Activated T-cell treated with anti-CD3 and anti-CD28 coated beads, Interleukin-2, amount 50 U/mL, for 72 hours (primary cell): ENCODE measurements at regions not wholly inside any gene's neighbourhood (a gene's known extent, or its start where the extent isn't known, plus 50 kb on each side); places are given as distances from the start of the nearest gene placed in this dataset.

Experiments
- ATAC-seq, 2 donors: fragments of 150-1000 bp; cut with Tn5 transposase; replicated peaks in 1 of 2; 2 replicates each; pipeline ENCODE4 v1.10.0; 2021; ENCODE audit warnings: moderate library complexity in 2 of 2, mild to moderate bottlenecking in 1 of 2
- DNase-seq, 2 donors: peaks; one replicate each; pipeline ENCODE4 v3.0.0; 2021 to 2022; ENCODE audit warnings: mixed read lengths in 1 of 2
- H3K27ac Mint-ChIP-seq: one replicate; pipeline ENCODE4 v1.8.0; 2022; ENCODE audit warnings: mild to moderate bottlenecking, moderate library complexity, mixed read lengths
- H3K27me3 Mint-ChIP-seq: one replicate; pipeline ENCODE4 v1.8.0; 2022; ENCODE audit warnings: low read depth, mixed read lengths
- H3K36me3 Mint-ChIP-seq, 2 donors: one replicate each; pipeline ENCODE4 v1.8.0; 2022; ENCODE audit warnings: mixed read lengths in 2 of 2, mild to moderate bottlenecking in 1 of 2; ENCODE audit not compliant: insufficient read depth in 2 of 2
- H3K4me1 Mint-ChIP-seq: one replicate; pipeline ENCODE4 v1.8.0; 2022; ENCODE audit warnings: low read depth, mixed read lengths
- H3K4me3 Mint-ChIP-seq, 2 donors: one replicate each; pipeline ENCODE4 v1.8.0; 2022; ENCODE audit warnings: mild to moderate bottlenecking in 2 of 2, mixed read lengths in 2 of 2, moderate library complexity in 2 of 2
- H3K9me3 Mint-ChIP-seq, 2 donors: one replicate each; pipeline ENCODE4 v1.8.0; 2022; ENCODE audit warnings: mixed read lengths in 2 of 2

DNA sequence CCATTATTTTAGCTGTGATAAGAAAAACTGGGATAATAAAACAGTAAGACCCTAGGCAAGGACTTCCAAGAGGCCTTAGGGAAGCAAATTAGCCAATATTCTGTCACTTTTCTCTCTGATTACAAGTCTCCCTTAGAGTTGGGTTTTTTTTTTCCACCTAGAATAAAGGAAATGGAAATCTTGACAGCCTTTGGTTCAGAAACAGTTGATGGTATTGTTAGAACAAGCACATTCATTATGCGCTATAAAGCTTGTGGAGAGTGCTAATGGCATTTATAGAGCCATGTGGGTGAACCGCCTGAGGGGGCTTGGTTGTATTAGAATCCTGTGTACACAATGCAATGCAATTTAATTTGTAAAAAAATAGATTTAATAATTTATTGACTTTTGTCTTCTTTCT lies 88.9 kb upstream of the OGFRL1 start:
- Mint-ChIP-seq H3K27me3 (no peaks in the 10 kb centered on the region), H3K36me3 (no peaks in the 10 kb centered on the region), H3K27ac (no peak overlapping the region), H3K4me3 (no peak overlapping the region), H3K4me1 (no peaks in the 10 kb centered on the region), H3K9me3 (peaks cover 0 to 1% of the 10 kb centered on the region in 2 donors)
- DNase-seq (no peak), ATAC-seq (no peak)

DNA sequence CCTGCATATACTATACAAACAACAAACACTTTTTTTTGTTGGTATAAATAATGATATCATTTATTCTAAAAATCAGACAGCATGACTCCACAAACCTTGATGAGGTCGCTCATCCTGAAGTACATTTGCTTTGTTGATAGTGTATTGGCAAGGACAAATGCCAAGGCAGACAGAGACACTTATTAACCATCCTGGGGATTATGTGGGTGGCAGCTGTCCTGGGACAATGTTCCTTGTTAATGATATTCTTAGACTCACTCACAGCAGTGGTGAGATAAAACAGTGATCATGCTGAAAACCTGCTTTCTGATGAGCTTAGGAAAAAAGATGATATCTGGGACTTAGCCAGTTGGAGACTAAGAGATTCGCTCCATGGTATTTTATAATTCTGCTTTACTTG lies 85.4 kb upstream of the OGFRL1 start:
- H3K4me3 Mint-ChIP-seq: no peak overlapping the region
- no peaks in the 10 kb centered on the region for H3K36me3 Mint-ChIP-seq
- DNase-seq (no peak), ATAC-seq (no peak)
- H3K27ac Mint-ChIP-seq: no peak overlapping the region
- H3K4me1 Mint-ChIP-seq: no peaks in the 10 kb centered on the region
- H3K27me3 Mint-ChIP-seq: no peaks in the 10 kb centered on the region
- peaks cover 0 to 1% of the 10 kb centered on the region in 2 donors for H3K9me3 Mint-ChIP-seq

DNA sequence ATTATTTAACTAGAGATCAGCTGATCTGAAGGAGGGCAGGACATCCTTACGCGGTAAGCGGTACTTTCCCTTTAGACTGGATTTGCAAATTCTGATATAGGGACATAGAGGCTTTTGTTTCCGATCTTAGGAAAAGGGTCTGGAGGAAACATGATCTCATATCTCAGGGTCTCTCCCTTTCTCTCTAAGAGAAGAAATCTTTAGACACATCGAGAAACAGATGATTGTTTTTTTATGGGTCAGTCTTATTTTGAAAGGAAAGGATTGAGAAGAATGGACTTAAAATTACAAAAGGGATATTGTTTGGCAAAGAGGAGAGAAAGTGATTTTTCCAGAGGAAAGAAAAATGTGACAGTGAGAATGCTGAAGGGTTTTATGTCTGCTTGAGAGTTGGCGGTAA lies 83.9 kb upstream of the OGFRL1 start:
- peaks cover 0 to 1% of the 10 kb centered on the region in 2 donors for H3K9me3 Mint-ChIP-seq
- ATAC-seq (no peak), DNase-seq (no peak)
- no peak overlapping the region for H3K4me3 Mint-ChIP-seq
- no peak overlapping the region for H3K27ac Mint-ChIP-seq
- no peaks in the 10 kb centered on the region for H3K27me3 Mint-ChIP-seq
- no peaks in the 10 kb centered on the region for H3K4me1 Mint-ChIP-seq
- H3K36me3 Mint-ChIP-seq: no peaks in the 10 kb centered on the region

DNA sequence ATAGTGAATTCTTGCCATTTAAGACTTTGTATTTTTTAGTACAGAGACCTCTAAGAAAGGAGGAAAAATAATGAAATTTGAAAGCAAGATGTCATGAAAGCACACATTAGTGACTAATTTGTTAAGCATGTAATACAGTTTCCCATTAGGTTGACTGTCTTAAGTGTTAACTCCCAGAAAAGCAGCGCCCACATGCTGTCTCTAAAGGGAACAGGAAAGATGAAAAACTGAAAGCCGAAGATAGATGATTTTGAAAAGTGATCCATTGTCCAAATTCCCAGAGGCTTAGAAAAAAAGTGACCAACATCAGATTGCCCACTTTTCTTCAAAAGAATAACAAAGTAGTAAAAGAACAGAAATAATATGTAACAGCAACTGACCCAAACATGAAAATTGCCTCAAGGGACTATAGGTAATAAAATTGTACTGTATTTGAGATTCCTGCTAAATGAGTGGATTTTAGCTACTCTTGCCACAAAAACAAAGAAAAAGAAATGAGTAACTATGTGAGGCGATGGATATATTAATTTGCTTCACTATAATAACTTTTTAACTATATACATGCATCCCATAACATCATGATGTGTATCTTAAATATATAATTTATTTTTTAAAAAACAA lies 83.2 kb upstream of the OGFRL1 start:
- H3K27ac Mint-ChIP-seq: no peak overlapping the region
- H3K36me3 Mint-ChIP-seq: no peaks in the 10 kb centered on the region
- no peaks in the 10 kb centered on the region for H3K4me1 Mint-ChIP-seq
- ATAC-seq: no peak
- H3K9me3 Mint-ChIP-seq: peaks cover 0 to 1% of the 10 kb centered on the region in 2 donors
- H3K4me3 Mint-ChIP-seq: no peak overlapping the region
- DNase-seq: no peak
- H3K27me3 Mint-ChIP-seq: no peaks in the 10 kb centered on the region

DNA sequence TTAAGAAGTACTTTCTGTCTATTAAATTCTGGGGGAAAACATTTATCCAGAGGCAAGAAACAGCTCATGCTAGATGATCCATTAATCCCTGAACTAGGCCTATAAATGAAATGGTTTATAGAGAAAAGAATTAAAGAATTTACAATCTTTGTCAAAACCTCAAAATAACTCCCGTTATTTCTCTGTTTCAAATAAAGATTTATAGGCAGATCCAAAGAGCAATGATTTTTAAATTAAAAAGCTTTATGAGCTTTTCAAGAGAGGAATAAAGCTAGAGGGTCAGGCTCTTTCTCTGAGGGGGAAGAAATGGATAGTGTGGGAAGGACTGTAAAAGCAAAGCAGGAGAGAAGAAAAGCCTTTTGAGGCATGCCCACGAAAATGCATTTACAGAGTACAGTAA lies 82.5 kb upstream of the OGFRL1 start:
- no peaks in the 10 kb centered on the region for H3K27me3 Mint-ChIP-seq

DNA sequence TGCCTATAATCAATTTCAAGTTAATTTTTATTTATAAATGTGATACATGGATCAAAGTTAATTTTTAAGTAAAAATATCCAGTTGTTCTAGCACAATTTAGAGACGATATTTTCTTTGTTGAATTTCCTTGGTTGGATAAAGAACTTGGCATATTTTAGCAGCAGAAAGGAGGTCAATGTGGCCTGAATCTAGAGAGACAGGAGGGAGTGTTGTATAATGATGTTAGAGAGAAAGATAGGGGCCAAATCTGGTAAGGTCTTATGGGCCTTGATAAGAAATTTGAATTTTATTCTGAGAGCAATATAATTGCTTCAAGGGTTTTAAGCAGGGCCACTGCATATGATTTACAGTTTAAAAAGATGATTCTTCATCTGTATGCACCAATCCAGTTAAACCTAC lies 79.4 kb upstream of the OGFRL1 start:
- H3K36me3 Mint-ChIP-seq: no peaks in the 10 kb centered on the region
- no peaks in the 10 kb centered on the region for H3K27me3 Mint-ChIP-seq
- DNase-seq: no peak
- H3K4me3 Mint-ChIP-seq: no peak overlapping the region
- no peak overlapping the region for H3K27ac Mint-ChIP-seq
- H3K9me3 Mint-ChIP-seq: no peaks in the 10 kb centered on the region
- no peaks in the 10 kb centered on the region for H3K4me1 Mint-ChIP-seq
- no peak for ATAC-seq

More for the DNA sequence above, 82.5 kb upstream of the OGFRL1 start:
- Mint-ChIP-seq H3K9me3 (no peaks in the 10 kb centered on the region), H3K4me1 (no peaks in the 10 kb centered on the region), H3K4me3 (no peak overlapping the region), H3K36me3 (no peaks in the 10 kb centered on the region), H3K27ac (no peak overlapping the region)
- no peak for ATAC-seq
- no peak for DNase-seq

DNA sequence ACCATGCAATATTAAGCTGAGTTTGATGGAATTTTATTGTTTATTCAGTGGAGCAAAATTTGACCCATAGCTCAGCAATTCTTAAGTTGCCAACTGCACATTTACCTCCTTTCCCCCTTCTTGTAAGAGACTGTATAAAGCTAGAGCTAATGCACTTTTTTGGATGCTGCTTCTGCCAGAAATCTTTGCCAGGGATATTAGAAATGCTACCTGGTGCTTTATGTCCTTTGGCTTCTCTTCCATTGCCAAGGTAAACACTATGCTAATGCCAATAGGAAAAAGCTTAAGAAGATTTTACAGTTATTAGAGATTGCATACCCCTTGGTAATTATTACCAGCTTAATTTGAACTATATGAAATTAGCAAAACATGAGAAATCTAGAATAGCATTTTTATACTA lies 79.0 kb upstream of the OGFRL1 start:
- no peaks in the 10 kb centered on the region for H3K4me1 Mint-ChIP-seq
- H3K9me3 Mint-ChIP-seq: no peaks in the 10 kb centered on the region
- DNase-seq: no peak
- ATAC-seq: no peak
- no peaks in the 10 kb centered on the region for H3K36me3 Mint-ChIP-seq
- no peak overlapping the region for H3K4me3 Mint-ChIP-seq
- H3K27ac Mint-ChIP-seq: no peak overlapping the region
- H3K27me3 Mint-ChIP-seq: no peaks in the 10 kb centered on the region

DNA sequence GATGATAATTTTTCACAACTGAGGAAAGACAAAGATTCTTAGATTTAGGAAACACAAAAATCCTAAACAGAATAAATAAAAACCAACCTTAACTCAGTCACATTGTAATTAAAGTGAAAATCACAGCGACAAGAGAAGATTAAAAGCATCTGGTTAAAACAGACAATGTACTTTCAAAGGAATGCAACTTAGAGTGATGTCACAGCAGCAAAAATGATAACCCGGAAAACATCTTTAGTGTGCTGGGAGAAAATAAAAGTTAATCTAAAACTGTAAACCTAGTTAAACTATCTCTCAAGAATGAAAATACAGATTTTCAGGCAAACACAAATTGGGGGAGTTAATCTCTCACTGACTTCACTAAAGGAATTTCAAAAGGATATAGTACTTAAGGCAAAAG lies 76.8 kb upstream of the OGFRL1 start:
- DNase-seq (no peak), ATAC-seq (no peak)
- no peaks in the 10 kb centered on the region for H3K36me3 Mint-ChIP-seq
- H3K27ac Mint-ChIP-seq: no peak overlapping the region
- no peaks in the 10 kb centered on the region for H3K27me3 Mint-ChIP-seq
- H3K9me3 Mint-ChIP-seq: no peaks in the 10 kb centered on the region
- no peak overlapping the region for H3K4me3 Mint-ChIP-seq
- no peaks in the 10 kb centered on the region for H3K4me1 Mint-ChIP-seq

DNA sequence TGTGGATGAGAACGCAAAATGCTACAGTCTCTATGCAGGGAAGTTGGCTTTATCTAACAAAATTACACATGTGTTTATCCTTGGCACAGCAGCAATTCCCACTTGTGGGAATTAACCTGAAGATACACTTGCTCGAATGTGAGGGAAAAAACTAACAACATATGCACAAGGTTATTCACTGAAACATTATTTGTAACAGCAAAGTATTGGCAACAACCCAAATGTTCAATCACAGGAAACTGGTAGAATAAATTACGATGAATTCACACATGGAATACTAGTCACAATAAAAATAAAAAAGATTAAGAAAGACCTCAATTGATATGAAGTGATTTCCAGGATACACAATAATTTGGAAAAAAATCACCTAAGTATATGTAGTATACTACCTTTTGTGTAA lies 68.1 kb upstream of the OGFRL1 start:
- DNase-seq: no peak
- Mint-ChIP-seq H3K4me1 (no peaks in the 10 kb centered on the region), H3K9me3 (no peaks in the 10 kb centered on the region), H3K36me3 (no peaks in the 10 kb centered on the region), H3K27me3 (no peaks in the 10 kb centered on the region), H3K4me3 (no peak overlapping the region), H3K27ac (no peak overlapping the region)
- ATAC-seq: no peak

DNA sequence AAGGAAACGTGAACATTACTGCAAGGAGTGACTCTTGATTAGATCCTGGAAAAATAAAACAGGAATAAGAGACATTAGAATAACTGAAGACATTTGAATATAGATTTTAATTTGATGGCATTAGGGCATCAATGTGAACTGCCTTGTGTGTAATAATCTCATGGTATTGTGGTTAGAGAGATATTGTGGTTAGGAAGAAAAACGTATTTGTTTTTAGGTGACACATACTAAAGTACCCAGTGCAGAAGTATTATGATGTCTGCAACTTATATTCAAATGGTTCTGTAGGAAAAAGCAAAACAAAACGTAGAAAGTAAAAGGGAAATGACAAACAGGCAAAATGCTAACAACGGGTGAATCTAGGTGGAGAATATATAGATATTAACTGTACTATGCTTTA lies 65.9 kb upstream of the OGFRL1 start:
- DNase-seq (no peak), ATAC-seq (no peak)
- Mint-ChIP-seq H3K27ac (no peak overlapping the region), H3K36me3 (no peaks in the 10 kb centered on the region), H3K4me3 (no peak overlapping the region), H3K4me1 (no peaks in the 10 kb centered on the region), H3K9me3 (no peaks in the 10 kb centered on the region), H3K27me3 (no peaks in the 10 kb centered on the region)

DNA sequence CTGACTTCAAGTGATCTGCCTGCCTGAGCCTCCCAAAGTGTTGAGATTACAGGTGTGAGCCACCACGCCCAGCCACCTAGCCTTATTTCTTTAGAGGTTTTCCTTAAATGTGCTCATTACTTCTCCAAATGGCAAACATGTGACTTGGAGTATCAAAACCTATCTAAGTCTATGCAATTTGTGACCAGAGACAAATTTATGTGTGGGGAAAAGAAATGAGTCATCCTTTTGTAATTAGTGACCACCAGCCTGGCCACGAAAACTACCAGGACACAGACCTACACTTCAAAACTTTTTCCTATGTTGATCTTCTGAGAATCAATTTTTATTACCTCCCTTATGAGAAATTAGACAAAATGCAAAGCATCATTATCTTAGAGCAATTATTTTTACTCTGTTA lies 64.6 kb upstream of the OGFRL1 start:
- no peaks in the 10 kb centered on the region for H3K36me3 Mint-ChIP-seq
- no peak overlapping the region for H3K4me3 Mint-ChIP-seq
- no peak for DNase-seq
- peaks cover 8% of the 10 kb centered on the region for H3K4me1 Mint-ChIP-seq
- H3K9me3 Mint-ChIP-seq: no peaks in the 10 kb centered on the region
- H3K27me3 Mint-ChIP-seq: no peaks in the 10 kb centered on the region
- H3K27ac Mint-ChIP-seq: no peak overlapping the region
- ATAC-seq: no peak

DNA sequence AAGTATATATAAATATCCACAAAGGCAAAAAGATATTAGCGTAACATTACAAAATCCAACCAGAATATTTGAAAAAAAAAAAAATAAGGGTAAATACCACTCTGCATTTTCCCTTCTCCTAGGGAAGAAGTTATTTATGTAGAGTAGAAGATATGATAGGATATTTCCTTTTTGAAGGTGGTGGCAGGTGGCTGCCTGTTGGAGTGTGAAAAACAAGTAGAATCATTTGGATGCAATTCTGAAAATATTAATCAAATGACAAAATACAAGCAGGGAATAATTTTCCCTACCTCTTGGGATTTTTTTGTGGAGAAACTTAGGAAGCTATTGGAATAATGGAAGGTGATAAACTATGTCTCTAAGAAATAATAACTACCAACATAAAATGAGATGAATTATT lies 62.5 kb upstream of the OGFRL1 start:
- peaks cover 12% of the 10 kb centered on the region for H3K4me1 Mint-ChIP-seq
- no peaks in the 10 kb centered on the region for H3K9me3 Mint-ChIP-seq

DNA sequence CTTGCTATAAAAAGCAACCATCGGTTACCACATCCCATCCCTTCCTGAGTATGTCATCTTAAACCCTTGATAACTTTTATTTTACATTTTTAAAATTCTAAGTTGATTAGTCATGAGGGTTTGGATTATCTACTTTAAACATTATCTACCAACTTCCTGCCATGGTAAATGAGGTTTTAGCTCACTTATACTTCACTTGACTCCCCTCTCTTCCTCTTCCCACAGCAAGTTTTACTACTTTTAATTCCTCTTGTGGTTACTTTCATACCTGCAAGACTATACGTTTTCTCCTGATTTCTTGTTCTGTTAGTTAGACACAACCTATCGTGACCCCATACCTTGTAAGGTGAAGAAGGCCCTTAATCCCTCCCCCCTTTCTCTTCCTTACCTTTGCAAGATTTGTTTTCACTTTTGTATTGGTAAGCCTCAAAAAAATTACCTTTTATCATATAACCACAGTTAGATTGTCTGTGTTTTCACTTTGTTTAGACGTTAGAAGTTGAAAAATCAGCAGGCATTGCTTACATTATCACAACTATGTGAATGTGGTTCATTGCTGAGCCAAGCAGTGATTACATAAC lies 60.1 kb upstream of the OGFRL1 start:
- no peak overlapping the region for H3K27ac Mint-ChIP-seq
- peak; percentile 25 to 41 for ATAC-seq

More for the DNA sequence above, 62.5 kb upstream of the OGFRL1 start:
- DNase-seq (no peak), ATAC-seq (no peak)
- H3K4me3 Mint-ChIP-seq: no peak overlapping the region
- no peaks in the 10 kb centered on the region for H3K36me3 Mint-ChIP-seq
- H3K27me3 Mint-ChIP-seq: no peaks in the 10 kb centered on the region
- H3K27ac Mint-ChIP-seq: no peak overlapping the region

DNA sequence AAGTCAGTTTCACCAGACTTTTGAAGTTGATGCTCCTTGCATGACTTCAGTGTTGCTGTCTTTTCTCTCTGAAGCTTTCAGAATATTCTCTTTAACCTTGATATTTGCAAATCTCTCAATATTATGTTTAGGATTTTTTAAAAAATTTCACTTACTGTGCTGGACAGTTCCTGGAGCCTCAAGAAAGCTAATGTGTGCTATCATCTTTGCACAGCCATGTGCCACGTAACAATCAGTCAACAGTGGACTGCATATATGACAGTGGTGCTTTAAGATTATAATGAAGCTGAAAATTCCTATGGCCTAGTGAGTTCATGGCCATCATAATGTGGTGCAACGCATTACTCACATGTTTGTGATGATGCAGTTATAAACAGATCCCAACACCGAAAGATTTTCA lies 59.1 kb upstream of the OGFRL1 start:
- Mint-ChIP-seq H3K9me3 (no peaks in the 10 kb centered on the region), H3K4me1 (peaks cover 18% of the 10 kb centered on the region), H3K27me3 (no peaks in the 10 kb centered on the region), H3K36me3 (no peaks in the 10 kb centered on the region), H3K27ac (no peak overlapping the region), H3K4me3 (no peak overlapping the region)
- ATAC-seq: no peak
- DNase-seq: no peak

More for the DNA sequence above, 60.1 kb upstream of the OGFRL1 start:
- no peak for DNase-seq
- Mint-ChIP-seq H3K9me3 (no peaks in the 10 kb centered on the region), H3K4me1 (peaks cover 18% of the 10 kb centered on the region), H3K27me3 (no peaks in the 10 kb centered on the region), H3K4me3 (peak overlapping the region in 1 of 2 donors; percentile 49), H3K36me3 (no peaks in the 10 kb centered on the region)
